SIG-M5 (cell line): ENCODE measurements at regions not wholly inside any gene's neighbourhood (a gene's known extent, or its start where the extent isn't known, plus 50 kb on each side); places are given as distances from the start of the nearest gene placed in this dataset.

Source experiments
- DNase-seq: peaks from one replicate; lab custom pipeline; 2025; lab: John Stamatoyannopoulos, UW

DNA sequence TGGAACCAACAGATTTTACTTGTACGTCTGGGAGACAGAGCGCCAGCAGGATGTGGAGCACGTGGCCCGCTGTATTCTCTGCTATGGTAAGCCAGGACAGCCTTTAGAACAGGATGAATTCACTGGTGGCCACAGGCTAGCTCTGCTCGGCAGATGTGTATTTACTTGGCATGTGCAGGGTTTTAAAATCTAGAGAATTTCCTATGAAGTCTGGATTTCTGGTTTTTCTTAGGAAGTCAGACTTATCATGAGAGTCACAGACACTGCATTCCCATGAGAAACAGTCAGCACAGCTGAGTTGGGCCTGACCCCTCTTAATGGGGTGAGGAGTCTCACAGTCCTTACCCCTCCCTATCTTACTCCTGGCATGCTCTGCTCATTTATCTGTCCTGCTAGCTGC is 84.6 kb upstream of the COL6A5 start:
- no peak for DNase-seq

DNA sequence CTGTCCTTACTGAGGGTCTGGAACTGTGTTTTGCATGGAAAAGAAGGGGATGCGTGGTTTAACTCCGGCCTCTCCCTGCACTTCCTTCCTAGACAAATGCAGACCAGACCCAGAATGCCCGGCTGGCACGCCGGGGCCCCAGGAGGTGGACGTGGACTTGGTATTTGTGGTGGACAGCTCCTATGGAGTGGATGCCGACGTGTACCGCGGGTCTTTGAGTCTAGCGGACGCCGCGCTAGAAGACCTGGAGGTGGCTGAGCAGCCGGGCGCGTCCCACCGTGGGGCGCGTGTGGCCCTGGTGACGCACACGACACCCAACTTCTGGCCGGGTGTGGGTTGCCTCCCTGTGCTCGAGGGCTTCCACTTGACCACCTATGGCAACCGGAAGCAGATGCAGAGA is 81.8 kb upstream of the COL6A5 start:
- DNase-seq: no peak

GRCh38 chr3:130266817-130267216 is 78.7 kb upstream of the COL6A5 start:
- DNase-seq: no peak

DNA sequence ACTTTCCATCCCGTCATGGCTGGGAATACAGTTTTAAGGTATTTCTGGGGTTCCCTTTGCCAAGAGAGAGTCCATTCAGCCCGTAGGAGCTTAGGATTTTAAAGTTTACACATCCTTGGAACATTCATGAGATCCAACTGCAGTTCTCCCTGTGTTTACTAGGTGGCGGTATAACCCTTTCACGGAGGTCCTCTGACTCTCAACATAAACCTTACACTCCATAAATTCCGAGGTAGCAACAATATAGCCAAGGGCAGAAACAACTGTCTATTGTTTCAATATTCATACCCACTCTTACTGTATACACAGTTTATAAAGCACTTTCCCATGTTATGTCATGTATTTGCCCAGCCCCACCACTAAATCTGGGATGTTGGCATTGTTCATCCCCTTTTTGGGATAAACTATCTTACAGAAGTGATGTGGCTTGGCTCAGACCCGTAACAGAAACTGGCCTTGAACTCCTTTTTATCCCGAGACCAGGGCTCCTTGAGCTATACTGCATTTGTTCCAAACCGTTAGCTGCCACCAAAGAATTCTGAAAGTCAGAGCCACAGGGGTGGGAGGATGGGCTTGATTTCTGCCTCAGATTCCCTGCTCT is 69.2 kb upstream of the COL6A5 start:
- DNase-seq: peak; percentile 6

DNA sequence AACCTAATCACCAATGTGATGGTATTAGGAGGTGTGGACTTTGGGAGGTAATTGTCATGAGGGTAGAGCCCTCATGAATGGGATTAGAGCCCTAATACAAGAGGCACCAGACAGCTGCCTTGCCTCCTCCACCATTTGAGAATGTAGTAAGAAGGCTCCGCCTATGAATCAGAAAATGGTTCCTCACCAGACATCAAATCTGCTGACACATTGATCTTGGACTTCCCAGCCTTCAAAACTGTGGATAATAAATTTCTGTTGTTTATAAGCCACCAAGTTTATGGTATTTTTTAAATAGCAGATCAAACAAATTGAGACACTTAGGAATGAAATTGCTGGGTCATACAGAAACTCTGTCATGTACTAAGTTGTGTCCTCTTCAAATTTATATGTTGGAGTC is 56.8 kb upstream of the COL6A5 start:
- DNase-seq: no peak

DNA sequence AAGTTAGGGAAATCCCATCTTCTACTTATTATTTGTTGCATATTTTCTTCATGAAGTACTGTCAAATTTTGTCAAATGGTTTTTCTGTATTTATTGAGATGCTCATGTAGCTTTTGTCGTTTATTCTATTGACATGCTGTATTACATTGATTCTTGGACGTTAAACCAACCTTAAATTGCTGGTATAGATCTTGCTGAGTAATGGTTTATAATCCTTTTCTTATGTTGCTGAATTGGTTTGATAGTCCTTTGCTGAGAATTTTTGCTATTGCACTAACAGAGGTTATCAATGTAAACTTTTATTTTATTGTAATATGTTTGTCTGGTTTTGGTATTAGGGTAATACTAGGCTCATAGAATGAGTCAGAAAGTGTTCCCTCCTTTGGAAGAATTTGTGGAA is 54.3 kb upstream of the COL6A5 start:
- no peak for DNase-seq

DNA sequence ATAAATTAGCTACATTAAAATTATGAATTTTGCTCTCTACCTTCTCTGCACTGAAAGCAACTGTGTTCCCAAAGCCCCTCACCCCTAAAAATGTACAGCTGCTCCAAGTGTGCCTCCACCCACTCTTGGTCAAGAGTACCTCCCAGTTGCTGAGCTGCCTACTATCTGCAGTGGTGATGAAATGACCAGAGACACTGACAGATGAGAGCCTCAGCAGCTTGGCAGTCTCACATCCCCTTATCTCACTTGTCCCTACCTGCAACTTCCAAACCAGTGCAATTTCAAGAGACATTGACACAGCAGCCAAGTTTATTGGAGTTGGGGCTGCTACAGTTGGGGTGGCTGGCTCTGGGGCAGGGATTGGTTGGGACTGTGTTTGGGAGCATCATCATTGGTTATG is 52.2 kb upstream of the COL6A5 start:
- DNase-seq: no peak
